HL-60 (cell line): ENCODE measurements at regions not wholly inside any gene's neighbourhood (a gene's known extent, or its start where the extent isn't known, plus 50 kb on each side); places are given as distances from the start of the nearest gene placed in this dataset.

Experiments used
- CTCF ChIP-seq: IDR thresholded peaks from one replicate; pipeline ENCODE4 v1.5.1; 2011; ENCODE audit warnings: low read length, control low read depth, inconsistent platforms; ENCODE audit not compliant: insufficient read depth
- POLR2AphosphoS5 ChIP-seq: IDR thresholded peaks from 2 replicates; pipeline ENCODE4 v1.6.1; 2012; ENCODE audit warnings: low read depth
- TF ChIP-seq, protein P1 (sequence below): IDR thresholded peaks from 2 replicates; pipeline ENCODE4 v1.6.1; 2012; ENCODE audit warnings: low read depth; ENCODE audit not compliant: insufficient replicate concordance

- TF ChIP-seq CTCF = no peak
- TF ChIP-seq, protein P1, sequence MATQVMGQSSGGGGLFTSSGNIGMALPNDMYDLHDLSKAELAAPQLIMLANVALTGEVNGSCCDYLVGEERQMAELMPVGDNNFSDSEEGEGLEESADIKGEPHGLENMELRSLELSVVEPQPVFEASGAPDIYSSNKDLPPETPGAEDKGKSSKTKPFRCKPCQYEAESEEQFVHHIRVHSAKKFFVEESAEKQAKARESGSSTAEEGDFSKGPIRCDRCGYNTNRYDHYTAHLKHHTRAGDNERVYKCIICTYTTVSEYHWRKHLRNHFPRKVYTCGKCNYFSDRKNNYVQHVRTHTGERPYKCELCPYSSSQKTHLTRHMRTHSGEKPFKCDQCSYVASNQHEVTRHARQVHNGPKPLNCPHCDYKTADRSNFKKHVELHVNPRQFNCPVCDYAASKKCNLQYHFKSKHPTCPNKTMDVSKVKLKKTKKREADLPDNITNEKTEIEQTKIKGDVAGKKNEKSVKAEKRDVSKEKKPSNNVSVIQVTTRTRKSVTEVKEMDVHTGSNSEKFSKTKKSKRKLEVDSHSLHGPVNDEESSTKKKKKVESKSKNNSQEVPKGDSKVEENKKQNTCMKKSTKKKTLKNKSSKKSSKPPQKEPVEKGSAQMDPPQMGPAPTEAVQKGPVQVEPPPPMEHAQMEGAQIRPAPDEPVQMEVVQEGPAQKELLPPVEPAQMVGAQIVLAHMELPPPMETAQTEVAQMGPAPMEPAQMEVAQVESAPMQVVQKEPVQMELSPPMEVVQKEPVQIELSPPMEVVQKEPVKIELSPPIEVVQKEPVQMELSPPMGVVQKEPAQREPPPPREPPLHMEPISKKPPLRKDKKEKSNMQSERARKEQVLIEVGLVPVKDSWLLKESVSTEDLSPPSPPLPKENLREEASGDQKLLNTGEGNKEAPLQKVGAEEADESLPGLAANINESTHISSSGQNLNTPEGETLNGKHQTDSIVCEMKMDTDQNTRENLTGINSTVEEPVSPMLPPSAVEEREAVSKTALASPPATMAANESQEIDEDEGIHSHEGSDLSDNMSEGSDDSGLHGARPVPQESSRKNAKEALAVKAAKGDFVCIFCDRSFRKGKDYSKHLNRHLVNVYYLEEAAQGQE = no peak
- TF ChIP-seq POLR2AphosphoS5 = no peak
These were observed 131.0 kb downstream of the TTC8 start for GRCh38 chr14:88955455-88955854.
